H1 (cell line): ENCODE measurements at regions not wholly inside any gene's neighbourhood (a gene's known extent, or its start where the extent isn't known, plus 50 kb on each side); places are given as distances from the start of the nearest gene placed in this dataset.

Source experiments
- BCL11A ChIP-seq, 2 experiments: IDR thresholded peaks; one replicate each; pipeline ENCODE4 v1.6.1; 2011; ENCODE audit warnings: low read depth in 2 of 2, low read length in 2 of 2, mild to moderate bottlenecking in 2 of 2
- CHD2 ChIP-seq: IDR thresholded peaks from 2 replicates; pipeline ENCODE4 v1.6.1; 2012; ENCODE audit warnings: low read length, improper control_type of control experiment
- NANOG ChIP-seq: IDR thresholded peaks from 2 replicates; pipeline ENCODE4 v1.6.1; 2011; ENCODE audit warnings: low read length, low read depth, mild to moderate bottlenecking, inconsistent platforms; ENCODE audit not compliant: insufficient read depth, poor library complexity, severe bottlenecking
- SAP30 ChIP-seq: fragments of 300-600 bp; sonication (generic); IDR thresholded peaks from 2 replicates; pipeline ENCODE4 v1.7.1; 2012; ENCODE audit warnings: low read length, moderate library complexity, mild to moderate bottlenecking, inconsistent platforms; ENCODE audit not compliant: insufficient read depth, insufficient replicate concordance

GRCh38 chr18:7470101-7470500 lies 97.0 kb upstream of the PTPRM start (continued):
- TF ChIP-seq BCL11A (IDR thresholded peaks at IDR 0.05; ENCODE audit: low read depth in 2 of 2, low read length in 2 of 2) (no peak), CHD2 (no peak), NANOG (no peak), SAP30 (no peak)
